Right cardiac atrium (tissue), 5 donors: ENCODE measurements at regions not wholly inside any gene's neighbourhood (a gene's known extent, or its start where the extent isn't known, plus 50 kb on each side); places are given as distances from the start of the nearest gene placed in this dataset.
A peak's percentile ranks its signal among the peaks of the same experiment; 100 is the strongest.

Experiments used
- ATAC-seq, 2 donors: fragments of 200-7000 bp; cut with Tn5 transposase; one replicate each; pipeline versions ENCODE4 v1.8.0 to v1.9.1; 2020; ENCODE audit warnings: moderate library complexity in 2 of 2, mild to moderate bottlenecking in 1 of 2
- DNase-seq, 3 donors: peaks; one replicate each; pipeline ENCODE4 v3.0.0-alpha.2; 2020
- H3K27ac ChIP-seq: one replicate; pipeline ENCODE4 v1.5.1; 2013; ENCODE audit warnings: mild to moderate bottlenecking, low read length, control low read depth, moderate library complexity
- H3K27me3 ChIP-seq: one replicate; pipeline ENCODE4 v1.6.1; 2013; ENCODE audit not compliant: control insufficient read depth, insufficient read depth
- H3K4me1 ChIP-seq: one replicate; pipeline ENCODE4 v1.6.1; 2013; ENCODE audit warnings: low read length; ENCODE audit not compliant: control insufficient read depth, insufficient read depth
- H3K4me3 ChIP-seq: one replicate; pipeline ENCODE4 v1.5.1; 2013; ENCODE audit warnings: low read length, control low read depth
- H3K9me3 ChIP-seq: one replicate; pipeline ENCODE4 v1.6.1; 2013; ENCODE audit warnings: low read length; ENCODE audit not compliant: control insufficient read depth
- WGBS: extraction: QIAGEN DNeasy Blood & Tissue Kit; methylation state at CpG from one replicate; pipeline ENCODE4 v1.1.7; 2013; 5-methylcytosine and 5-hydroxymethylcytosine counted together
- intact Hi-C, 4 donors: fragments of 100-400 bp; cut with DNase I; formaldehyde crosslinking; loops; one replicate each; pipeline versions ENCODE4 v1.11.0 to v1.14.0; 2022 to 2023
- donor health status: healthy with polysubstance abuse.
- donor health status: DM: no; HTN: yes; CAD: no.
- donor health status: DM: no; HTN: no; CAD: no.
- donor health status: DM: no; HTN: yes; CAD: no; lungs with severe emphysema.
- donor health status: DM: yes; HTN: yes; CAD: no.

- intact Hi-C loops, result no loop called here
- Histone ChIP-seq H3K27ac (no peak overlapping the region), H3K9me3 (no peaks in the 10 kb centered on the region), H3K4me3 (no peak overlapping the region), H3K27me3 (no peaks in the 10 kb centered on the region), H3K4me1 (no peaks in the 10 kb centered on the region)
- WGBS, result 76% methylated on average over 4 of the region's 4 CpGs
- no peak for ATAC-seq
- DNase-seq, result no peak
These were observed 466.9 kb upstream of the LRRC4C start for GRCh38 chr11:41926339-41926738.

DNA sequence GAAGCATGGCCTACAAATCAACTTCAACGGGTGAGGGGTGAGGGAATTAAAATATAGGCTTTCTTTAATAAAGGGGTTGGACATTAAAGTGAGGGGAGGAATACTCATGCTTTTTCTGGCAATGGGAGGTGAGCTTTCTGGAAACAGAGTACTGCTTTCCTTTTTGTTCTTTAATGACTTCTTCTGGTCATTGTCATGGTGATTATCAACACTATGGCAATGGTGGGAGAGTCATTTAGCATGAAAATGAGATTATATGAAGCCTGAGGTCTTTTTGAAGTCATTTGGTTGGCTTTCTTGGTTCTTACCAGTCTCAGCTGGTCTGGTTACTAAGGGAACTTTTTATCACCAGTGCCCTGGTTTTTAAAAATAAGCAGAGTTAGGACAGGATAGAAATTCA lies 475.8 kb upstream of the LRRC4C start:
- H3K4me3 ChIP-seq, result no peak overlapping the region
- intact Hi-C loops, result no loop called here
- H3K4me1 ChIP-seq, result no peaks in the 10 kb centered on the region
- H3K9me3 ChIP-seq, result no peaks in the 10 kb centered on the region
- H3K27me3 ChIP-seq, result no peaks in the 10 kb centered on the region
- WGBS, result 68% methylated on average over 1 of the region's 1 CpG
- DNase-seq (no peak), ATAC-seq (no peak)
- H3K27ac ChIP-seq, result no peak overlapping the region

DNA sequence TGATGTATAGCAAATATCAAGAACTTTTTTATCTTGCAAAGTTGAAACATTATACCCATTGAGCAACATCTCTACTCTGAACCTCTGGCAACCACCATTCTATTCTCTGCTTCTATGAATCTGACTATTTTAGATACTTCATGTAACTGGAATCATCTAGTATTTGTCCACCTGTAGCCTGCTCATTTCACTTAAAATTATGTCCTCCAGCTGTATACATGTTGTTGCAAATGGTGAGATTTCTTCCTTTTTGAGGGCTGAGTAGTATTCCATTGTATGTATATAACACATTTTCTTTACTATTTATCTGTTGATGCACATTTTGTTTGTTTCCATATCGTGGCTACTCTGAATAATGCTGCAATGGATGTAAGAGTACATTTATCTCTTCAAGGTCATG lies 476.3 kb upstream of the LRRC4C start:
- Histone ChIP-seq H3K4me3 (no peak overlapping the region), H3K27me3 (no peaks in the 10 kb centered on the region), H3K27ac (no peak overlapping the region), H3K9me3 (no peaks in the 10 kb centered on the region), H3K4me1 (no peaks in the 10 kb centered on the region)
- DNase-seq, result no peak
- no peak for ATAC-seq
- intact Hi-C loops, result no loop called here
- WGBS, result 63% methylated on average over 1 of the region's 1 CpG

DNA sequence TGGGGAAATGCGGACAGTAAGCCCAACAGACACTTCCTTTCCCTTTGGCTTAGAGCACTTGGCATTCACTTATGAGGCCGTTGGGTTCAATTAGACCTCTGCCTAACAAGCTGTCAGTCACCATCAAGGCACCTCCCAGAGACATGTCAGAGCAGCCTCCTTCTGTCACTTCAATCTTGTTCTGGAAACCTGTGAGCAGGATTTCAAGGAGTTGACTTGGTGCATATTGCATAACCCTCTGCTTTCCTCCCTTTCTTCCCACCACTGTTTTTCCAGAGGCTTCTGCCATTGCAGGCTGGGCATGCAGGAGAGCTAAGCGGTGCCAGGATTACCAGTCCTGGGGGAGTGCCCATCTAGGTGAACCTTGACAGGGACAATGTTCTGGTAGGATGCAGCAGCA lies 484.2 kb upstream of the LRRC4C start:
- H3K9me3 ChIP-seq, result no peaks in the 10 kb centered on the region
- H3K27me3 ChIP-seq, result no peaks in the 10 kb centered on the region
- no peak overlapping the region for H3K4me3 ChIP-seq
- no peaks in the 10 kb centered on the region for H3K4me1 ChIP-seq
- WGBS, result 61% methylated on average over 3 of the region's 3 CpGs
- no peak for ATAC-seq
- intact Hi-C loops, result no loop called here
- no peak for DNase-seq
- H3K27ac ChIP-seq, result no peak overlapping the region

- no peak overlapping the region for H3K4me3 ChIP-seq
- no peaks in the 10 kb centered on the region for H3K9me3 ChIP-seq
- 64% methylated on average over 12 of the region's 12 CpGs for WGBS
- intact Hi-C loops, result no loop called here
- H3K27me3 ChIP-seq, result no peaks in the 10 kb centered on the region
- no peaks in the 10 kb centered on the region for H3K4me1 ChIP-seq
- DNase-seq (peak in 1 of 3 donors; percentile 28), ATAC-seq (no peak)
- H3K27ac ChIP-seq, result no peak overlapping the region
These were observed 487.9 kb upstream of the LRRC4C start for GRCh38 chr11:41947392-41947791.

- ATAC-seq (no peak), DNase-seq (no peak)
- no peak overlapping the region for H3K4me3 ChIP-seq
- H3K27ac ChIP-seq, result no peak overlapping the region
- no peaks in the 10 kb centered on the region for H3K9me3 ChIP-seq
- 75% methylated on average over 4 of the region's 4 CpGs for WGBS
- no peaks in the 10 kb centered on the region for H3K27me3 ChIP-seq
- no peaks in the 10 kb centered on the region for H3K4me1 ChIP-seq
- intact Hi-C loops, result no loop called here
These were observed 491.2 kb upstream of the LRRC4C start for GRCh38 chr11:41950470-41951143.

GRCh38 chr11:41954034-41954433 lies 494.6 kb upstream of the LRRC4C start:
- H3K9me3 ChIP-seq, result no peaks in the 10 kb centered on the region
- no peaks in the 10 kb centered on the region for H3K27me3 ChIP-seq
- DNase-seq (no peak), ATAC-seq (no peak)
- no peak overlapping the region for H3K27ac ChIP-seq
- H3K4me3 ChIP-seq, result no peak overlapping the region
- no peaks in the 10 kb centered on the region for H3K4me1 ChIP-seq
- intact Hi-C loops, result no loop called here

DNA sequence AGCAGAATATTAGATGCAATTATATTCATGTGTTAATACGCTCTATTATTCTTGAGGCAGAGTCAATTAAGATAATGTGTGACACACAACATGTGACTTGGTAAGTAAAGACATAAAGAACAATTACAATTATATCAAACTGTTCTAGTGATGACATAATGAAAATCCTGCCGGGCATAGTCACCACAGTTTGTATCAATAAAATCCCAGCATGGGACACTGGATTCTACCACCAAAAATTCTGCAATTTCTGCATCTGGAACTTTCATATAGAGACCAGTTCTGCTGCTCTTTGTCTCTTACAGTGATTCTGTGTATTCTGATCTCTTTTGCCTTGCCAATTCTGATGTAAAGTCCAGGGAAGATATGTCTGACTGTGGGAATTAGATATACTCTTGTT lies 495.6 kb upstream of the LRRC4C start:
- no peak overlapping the region for H3K27ac ChIP-seq
- H3K9me3 ChIP-seq, result no peaks in the 10 kb centered on the region
- no peaks in the 10 kb centered on the region for H3K4me1 ChIP-seq
- H3K27me3 ChIP-seq, result no peaks in the 10 kb centered on the region
- ATAC-seq (no peak), DNase-seq (no peak)
- 64% methylated on average over 2 of the region's 2 CpGs for WGBS
- intact Hi-C loops, result no loop called here
- no peak overlapping the region for H3K4me3 ChIP-seq

- Histone ChIP-seq H3K27me3 (no peaks in the 10 kb centered on the region), H3K4me1 (no peaks in the 10 kb centered on the region), H3K27ac (no peak overlapping the region), H3K4me3 (no peak overlapping the region), H3K9me3 (no peaks in the 10 kb centered on the region)
- ATAC-seq (no peak), DNase-seq (no peak)
- intact Hi-C loops, result no loop called here
- 84% methylated on average over 10 of the region's 10 CpGs for WGBS
These were observed 496.4 kb upstream of the LRRC4C start for GRCh38 chr11:41955635-41956400.

DNA sequence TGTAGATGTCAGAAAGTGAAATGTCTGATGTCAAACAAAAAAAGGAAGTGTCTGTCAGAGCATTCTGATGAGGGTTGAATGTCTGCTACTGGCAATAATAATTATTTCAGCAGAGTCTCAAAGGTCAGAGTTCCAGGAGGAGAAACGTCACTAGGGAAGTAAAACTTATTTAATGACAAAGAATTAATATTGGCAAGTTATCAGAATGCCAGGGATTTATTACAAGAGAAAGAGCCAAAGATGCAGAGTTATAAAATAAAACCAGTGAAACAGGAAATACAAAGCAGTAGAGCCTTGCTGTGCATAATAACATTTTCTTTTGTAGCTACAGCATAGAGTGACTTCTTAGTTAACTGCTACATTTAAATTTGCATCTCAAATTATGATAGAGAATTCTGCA lies 504.0 kb upstream of the LRRC4C start:
- Histone ChIP-seq H3K4me1 (no peaks in the 10 kb centered on the region), H3K27me3 (no peaks in the 10 kb centered on the region), H3K4me3 (no peak overlapping the region), H3K27ac (no peak overlapping the region), H3K9me3 (no peaks in the 10 kb centered on the region)
- no peak for ATAC-seq
- intact Hi-C loops, result no loop called here
- 17% methylated on average over 1 of the region's 1 CpG for WGBS
- DNase-seq, result no peak

DNA sequence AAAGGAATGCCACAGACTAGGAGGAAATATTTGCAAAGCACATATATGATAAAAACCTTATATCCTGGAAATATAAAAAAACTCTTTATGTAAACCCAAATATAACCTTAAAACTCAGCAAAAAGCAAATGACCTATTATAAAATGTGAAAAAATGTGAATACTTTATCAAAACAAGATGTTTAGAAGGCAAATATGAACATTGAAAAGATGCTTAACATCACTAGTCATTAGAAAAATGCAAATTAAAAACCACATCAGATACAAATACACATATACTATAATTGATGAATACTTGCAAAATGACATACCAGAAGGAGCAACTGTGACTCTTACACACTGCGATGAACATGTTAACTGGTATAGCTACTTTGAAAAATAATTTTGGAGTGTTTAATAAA lies 511.2 kb upstream of the LRRC4C start:
- WGBS, result 96% methylated on average over 1 of the region's 1 CpG
- no peaks in the 10 kb centered on the region for H3K4me1 ChIP-seq
- no peaks in the 10 kb centered on the region for H3K27me3 ChIP-seq
- ATAC-seq, result no peak
- no peak overlapping the region for H3K4me3 ChIP-seq
- DNase-seq, result no peak
- intact Hi-C loops, result no loop called here
- no peak overlapping the region for H3K27ac ChIP-seq
- H3K9me3 ChIP-seq, result no peaks in the 10 kb centered on the region
